ENCODE measurements at regions not wholly inside any gene's neighbourhood (a gene's known extent, or its start where the extent isn't known, plus 50 kb on each side); places are given as distances from the start of the nearest gene placed in this dataset.
"Not testable (repeated sequence)": the region's sequence is repeated elsewhere in the genome, so short reads cannot be mapped to it uniquely, and the experiment has no call there.

DNA sequence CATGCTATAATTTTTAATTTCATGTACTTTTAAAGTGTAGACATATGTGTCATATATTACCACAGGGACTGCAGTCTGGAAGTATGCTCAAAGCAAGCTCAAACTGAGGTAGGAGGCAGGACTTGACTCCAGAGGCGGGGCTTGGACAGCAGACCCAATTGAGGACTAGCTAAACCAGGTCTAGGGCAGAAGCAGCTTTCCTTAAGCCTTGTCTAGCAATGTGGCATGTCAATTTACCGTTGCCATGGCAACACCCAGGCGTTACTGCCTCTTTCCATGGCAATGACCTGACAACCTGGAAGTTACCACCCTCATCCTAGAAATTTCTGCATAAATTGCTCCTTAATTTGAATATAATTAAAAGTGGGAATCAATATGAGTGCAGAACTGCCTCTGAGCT is 249.2 kb upstream of the CXorf66 start:
- TF ChIP-seq, protein P1, sequence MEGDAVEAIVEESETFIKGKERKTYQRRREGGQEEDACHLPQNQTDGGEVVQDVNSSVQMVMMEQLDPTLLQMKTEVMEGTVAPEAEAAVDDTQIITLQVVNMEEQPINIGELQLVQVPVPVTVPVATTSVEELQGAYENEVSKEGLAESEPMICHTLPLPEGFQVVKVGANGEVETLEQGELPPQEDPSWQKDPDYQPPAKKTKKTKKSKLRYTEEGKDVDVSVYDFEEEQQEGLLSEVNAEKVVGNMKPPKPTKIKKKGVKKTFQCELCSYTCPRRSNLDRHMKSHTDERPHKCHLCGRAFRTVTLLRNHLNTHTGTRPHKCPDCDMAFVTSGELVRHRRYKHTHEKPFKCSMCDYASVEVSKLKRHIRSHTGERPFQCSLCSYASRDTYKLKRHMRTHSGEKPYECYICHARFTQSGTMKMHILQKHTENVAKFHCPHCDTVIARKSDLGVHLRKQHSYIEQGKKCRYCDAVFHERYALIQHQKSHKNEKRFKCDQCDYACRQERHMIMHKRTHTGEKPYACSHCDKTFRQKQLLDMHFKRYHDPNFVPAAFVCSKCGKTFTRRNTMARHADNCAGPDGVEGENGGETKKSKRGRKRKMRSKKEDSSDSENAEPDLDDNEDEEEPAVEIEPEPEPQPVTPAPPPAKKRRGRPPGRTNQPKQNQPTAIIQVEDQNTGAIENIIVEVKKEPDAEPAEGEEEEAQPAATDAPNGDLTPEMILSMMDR (IDR thresholded peaks at IDR 0.05), result not testable (repeated sequence)
- TF ChIP-seq POLR2A (IDR thresholded peaks at IDR 0.05), result not testable (repeated sequence)
